Left renal cortex interstitium (tissue), 4 donors: ENCODE measurements at regions not wholly inside any gene's neighbourhood (a gene's known extent, or its start where the extent isn't known, plus 50 kb on each side); places are given as distances from the start of the nearest gene placed in this dataset.
"Not testable (repeated sequence)": the region's sequence is repeated elsewhere in the genome, so short reads cannot be mapped to it uniquely, and the experiment has no call there.

Experiments
- DNase-seq, 4 donors: peaks; one replicate each; pipeline ENCODE4 v3.0.0-alpha.2; 2013; ENCODE audit warnings: low read depth in 4 of 4, low spot score in 2 of 4, missing footprints in 1 of 4

GRCh38 chr19:23597661-23598060, 89.4 kb downstream of the ZNF675 start:
- DNase-seq, result no peak

DNA sequence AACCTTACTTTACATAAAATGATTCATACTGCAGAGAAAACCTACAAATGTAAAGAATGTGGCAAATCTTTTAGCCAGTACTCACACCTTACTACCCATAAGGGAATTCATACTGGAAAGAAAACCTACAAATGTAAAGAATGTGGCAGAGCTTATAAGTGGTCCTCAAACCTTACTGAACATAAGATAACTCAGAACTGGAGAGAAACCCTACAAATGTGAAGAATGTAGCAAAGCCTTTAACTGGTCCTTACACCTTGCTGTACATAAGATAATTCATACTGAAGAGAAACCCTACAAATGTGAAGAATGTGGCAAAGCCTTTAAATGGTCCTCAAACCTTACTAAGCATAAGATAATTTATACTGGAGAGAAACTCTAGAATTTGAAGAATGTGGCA, 90.1 kb downstream of the ZNF675 start:
- no peak for DNase-seq

GRCh38 chr19:23594311-23594710, 92.7 kb downstream of the ZNF675 start:
- not testable (repeated sequence) for DNase-seq

GRCh38 chr19:23587546-23587945, 99.5 kb downstream of the ZNF675 start:
- DNase-seq, result no peak

- DNase-seq, result no peak
Observed at GRCh38 chr19:23577501-23577900, 109.5 kb downstream of the ZNF675 start.

DNA sequence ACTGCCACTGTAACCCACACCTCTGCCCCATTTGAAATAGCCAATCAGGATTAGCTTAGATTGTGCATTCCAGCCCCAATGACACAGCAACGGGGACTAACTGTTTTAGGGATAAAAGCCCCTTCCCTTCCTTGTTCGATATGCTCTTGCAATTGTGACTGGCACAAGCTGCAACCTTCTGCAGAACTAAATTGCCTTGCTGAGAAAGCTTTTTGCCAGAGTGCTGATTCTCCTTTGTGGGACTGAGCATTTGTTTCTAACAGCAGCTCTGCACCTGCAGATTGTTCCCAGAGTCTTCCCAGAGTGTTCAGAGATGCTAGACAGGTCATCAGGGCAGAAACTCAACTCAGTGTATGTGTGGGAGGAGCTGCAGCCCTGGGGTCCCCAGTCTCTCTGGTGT, 115.8 kb downstream of the ZNF675 start:
- DNase-seq, result no peak

DNA sequence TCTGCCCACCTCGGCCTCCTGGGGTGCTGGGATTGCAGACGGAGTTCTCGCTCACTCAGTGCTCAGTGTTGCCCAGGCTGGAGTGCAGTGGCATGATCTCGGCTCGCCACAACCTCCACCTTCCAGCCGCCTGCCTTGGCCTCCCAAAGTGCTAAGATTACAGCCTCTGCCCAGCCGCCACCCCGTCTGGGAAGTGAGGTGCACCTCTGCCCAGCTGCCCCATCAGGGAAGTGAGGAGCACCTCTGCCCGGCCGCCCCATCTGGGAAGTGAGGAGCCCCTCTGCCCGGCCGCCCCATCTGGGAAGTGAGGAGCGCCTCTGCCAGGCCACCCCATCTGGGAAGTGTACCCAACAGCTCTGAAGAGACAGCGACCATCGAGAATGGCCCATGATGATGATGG, 118.9 kb downstream of the ZNF675 start:
- not testable (repeated sequence) for DNase-seq

DNA sequence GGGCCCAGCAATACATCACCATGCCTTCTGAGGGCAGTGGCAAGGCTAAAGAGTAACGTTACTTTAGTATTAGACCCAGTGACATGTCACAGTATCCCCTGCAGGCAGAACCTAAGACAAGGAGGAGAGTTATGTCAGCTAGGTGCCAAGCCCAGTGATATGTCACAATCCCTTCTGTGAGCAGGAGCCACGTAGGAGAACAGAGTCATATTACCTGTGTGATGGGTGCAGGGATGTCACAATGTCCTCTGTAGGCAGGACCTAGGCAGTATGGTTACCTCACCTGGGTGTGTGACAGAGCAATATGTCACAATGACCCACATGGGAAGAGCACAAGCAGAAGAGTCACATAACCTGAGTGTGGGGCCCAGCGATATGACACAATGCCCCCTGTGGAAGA, 121.8 kb downstream of the ZNF675 start:
- DNase-seq, result no peak

GRCh38 chr19:23563326-23563725, 123.7 kb downstream of the ZNF675 start:
- DNase-seq, result no peak

DNA sequence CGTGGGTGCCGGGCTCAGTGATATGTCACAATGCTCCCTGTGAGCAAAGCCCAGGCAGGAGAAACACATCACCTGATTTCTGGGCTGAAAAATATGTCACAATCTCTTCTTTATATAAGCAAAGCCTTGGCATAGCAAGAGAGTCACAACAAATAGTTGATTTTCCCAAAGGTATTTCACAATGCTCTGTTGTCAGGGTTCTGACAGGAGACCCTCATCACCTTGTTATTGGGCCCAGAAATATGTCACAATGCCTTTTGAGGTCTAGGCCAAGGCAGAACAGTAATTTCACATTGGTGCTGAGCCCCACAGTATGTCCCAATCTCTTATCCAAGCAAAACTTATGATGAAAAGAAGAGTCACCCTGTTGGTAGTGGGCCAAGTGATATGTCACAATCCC, 125.7 kb downstream of the ZNF675 start:
- no peak for DNase-seq

DNA sequence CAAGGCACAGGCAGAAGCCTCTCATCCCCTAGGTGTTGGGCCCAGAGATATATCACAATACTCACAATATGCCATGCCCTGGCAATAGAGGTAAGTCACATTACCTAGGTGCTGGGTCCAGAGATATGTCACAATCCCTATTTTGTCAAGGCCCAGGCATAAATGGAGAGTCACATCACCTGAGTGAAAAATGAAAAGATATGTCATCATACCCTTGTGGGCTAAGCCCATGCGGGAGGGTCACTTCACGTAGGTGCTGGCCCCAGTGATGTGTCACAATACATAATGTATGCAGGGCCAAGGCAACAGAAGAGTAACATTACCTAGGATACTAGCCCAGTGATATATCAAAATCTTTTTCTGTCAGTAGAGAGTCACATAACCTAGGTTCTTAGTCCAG, 127.0 kb downstream of the ZNF675 start:
- no peak for DNase-seq

- no peak for DNase-seq
Observed at GRCh38 chr19:23558541-23558940, 128.5 kb downstream of the ZNF675 start.

GRCh38 chr19:23557381-23557780, 129.6 kb downstream of the ZNF675 start:
- DNase-seq, result no peak

- no peak for DNase-seq
Observed at GRCh38 chr19:23554548-23554947, 132.5 kb downstream of the ZNF675 start.

DNA sequence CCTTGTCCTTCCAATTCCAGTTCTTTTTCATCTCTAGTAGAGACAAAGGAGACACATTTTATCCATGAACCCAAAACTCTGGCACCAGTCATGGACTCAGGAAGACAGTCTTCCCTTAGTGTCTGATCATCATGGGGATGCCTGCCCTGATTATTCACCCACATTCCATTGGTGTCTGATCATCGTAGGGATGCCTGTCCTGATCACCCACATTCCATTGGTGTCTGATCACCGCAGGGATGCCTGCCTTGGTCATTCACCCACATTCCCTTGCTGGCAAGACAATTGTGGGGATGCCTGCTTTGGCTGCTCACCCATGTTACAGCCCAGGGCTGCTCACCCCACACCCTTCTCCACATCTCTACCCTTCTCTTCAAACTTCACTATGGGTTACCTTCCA, 136.9 kb downstream of the ZNF675 start:
- not testable (repeated sequence) for DNase-seq

DNA sequence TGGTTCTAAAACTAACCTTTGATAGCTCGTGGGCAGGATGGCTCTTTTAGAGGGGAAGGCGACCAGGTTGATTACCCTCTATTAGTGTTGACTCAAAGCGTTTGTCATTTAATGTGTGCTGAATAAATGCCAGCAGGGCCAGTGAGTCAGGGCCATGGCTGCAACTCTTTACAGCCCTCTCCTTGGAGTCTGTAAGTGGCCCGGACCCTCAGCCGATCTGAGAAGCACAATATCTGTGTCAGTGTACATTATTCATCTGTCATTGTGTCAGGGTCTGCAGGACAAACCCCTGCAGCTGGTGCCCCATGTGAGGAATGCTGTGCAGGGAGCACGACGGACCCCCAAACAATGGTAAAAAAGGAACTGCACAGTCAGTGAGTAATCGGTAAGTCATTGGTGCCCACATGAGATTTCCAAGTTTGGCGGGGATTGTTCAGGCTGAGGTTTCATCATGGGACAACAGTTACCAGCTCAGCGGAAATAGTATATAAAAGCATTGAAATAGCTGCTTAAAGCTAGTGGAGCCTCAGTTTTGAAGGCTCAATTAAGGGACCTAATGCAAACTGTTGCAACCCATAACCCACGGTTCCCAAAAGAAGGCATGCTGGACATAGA, 139.1 kb downstream of the ZNF675 start:
- DNase-seq, result no peak

DNA sequence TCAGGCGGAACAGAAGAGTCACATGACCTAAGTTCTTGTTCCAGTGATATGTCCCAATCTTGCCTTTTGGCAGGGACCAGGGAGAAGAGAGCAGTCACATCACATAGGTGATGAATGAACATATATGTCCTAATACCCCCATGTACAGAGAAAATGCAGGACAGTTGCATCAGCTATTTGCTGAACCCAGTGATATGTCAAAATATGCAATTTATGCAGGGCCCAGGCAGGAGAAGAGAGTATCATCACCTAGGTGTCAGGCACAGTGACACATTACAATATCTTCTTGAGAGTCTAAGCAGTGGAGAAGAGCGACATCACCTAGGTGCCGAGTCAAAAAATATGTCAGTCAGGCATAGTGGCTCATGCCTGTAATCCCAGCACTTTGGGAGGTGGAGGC, 139.9 kb downstream of the ZNF675 start:
- DNase-seq, result no peak

- no peak for DNase-seq
Observed at GRCh38 chr19:23543351-23543750, 143.7 kb downstream of the ZNF675 start.

DNA sequence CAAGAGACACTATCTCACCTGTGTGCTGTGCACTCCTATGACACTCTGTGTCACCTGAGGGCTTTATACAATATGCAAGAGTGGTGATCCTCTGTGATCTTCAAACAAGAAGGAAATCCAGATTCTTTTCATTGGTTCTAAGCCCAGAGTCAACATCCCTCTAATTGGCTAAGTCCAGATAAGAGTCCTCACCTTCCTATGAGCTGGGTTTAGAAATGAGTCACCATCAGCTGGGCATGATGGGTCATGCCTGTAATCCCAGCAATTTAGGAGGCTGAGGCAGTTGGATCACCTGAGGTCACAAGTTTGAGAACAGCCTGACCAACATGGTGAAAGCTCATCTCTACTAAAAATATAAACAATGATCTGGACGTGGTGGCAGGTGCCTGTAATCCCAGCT, 144.4 kb downstream of the ZNF675 start:
- DNase-seq, result no peak

DNA sequence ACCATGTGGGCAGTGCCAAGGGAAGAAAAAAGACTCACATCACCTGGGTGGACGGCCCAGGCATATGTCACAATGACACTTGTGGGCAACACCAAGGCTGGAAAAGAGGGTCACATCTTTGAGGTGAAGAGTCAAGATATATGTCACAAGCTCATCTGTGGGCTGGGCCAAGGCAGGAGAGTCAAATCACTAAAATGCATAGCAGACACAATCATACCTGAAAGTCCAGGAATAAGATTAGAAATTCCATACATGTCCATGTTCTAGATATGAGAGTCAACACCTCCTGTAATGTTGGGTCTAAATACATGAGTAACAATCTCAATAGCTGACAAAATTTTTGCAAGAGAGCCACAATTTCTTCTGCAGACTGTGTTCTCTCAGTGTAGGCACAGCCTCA, 145.0 kb downstream of the ZNF675 start:
- DNase-seq, result no peak

DNA sequence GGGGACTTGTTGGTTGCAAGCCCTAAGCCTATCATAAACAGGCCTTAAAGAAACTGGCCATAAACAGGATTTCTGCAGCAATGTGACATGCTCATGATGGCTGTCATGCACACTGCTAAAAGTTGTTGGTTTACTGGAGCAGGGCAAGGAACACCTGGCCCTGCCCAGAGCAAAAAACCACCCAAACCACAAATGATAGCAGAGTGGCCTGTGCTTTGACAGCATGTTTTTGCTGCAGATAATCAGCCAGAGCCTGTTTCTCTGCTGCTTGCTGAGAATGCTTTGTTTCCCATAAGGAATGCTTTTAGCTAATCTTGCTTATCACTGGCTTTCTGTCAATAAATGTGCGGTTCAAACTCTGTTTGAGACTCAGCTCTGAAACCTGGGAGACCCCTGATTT, 144.9 kb upstream of the ZNF91 start:
- not testable (repeated sequence) for DNase-seq

DNA sequence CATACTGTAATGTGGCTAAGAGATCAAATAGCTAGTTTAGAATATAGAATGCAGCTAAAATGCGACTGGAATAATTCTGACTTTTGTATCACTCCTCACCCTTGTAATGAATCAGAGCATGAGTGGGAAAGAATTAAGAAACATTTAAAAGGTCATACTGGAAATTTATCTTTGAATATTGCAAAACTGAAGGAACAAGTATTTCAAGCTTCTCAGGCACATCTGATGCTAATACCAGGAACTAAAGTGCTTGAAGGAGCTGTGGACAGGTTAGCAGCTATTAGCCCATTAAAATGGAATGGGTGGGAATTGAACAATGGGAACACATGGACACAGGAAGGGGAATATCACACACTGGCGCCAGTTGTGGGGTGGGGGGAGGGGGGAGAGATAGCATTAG, 144.2 kb upstream of the ZNF91 start:
- no peak for DNase-seq

DNA sequence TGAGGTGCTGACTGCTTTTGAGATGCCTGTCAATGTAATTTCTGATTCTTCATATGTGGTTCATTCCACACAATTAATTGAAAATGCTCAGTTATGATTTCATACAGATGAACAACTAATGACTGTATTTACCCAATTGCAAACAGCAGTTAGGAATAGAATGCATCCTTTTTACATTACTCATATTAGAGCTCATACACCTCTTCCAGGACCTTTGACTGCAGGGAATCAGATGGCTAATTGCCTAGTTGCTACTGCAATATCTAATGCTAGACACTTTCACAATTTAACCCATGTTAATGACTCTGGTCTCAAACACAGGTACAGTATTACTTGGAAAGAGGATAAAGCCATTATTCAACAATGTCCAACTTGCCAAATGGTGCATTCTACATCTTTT, 141.9 kb upstream of the ZNF91 start:
- not testable (repeated sequence) for DNase-seq
